Activated T-cell treated with anti-CD3 and anti-CD28 coated beads, Interleukin-2, amount 50 U/mL, for 72 hours (primary cell): ENCODE measurements at regions not wholly inside any gene's neighbourhood (a gene's known extent, or its start where the extent isn't known, plus 50 kb on each side); places are given as distances from the start of the nearest gene placed in this dataset.
"Not testable (repeated sequence)": the region's sequence is repeated elsewhere in the genome, so short reads cannot be mapped to it uniquely, and the experiment has no call there.

ENCODE experiments used
- ATAC-seq, 2 donors: fragments of 150-1000 bp; cut with Tn5 transposase; replicated peaks in 1 of 2; 2 replicates each; pipeline ENCODE4 v1.10.0; 2021; ENCODE audit warnings: moderate library complexity in 2 of 2, mild to moderate bottlenecking in 1 of 2
- DNase-seq, 2 donors: peaks; one replicate each; pipeline ENCODE4 v3.0.0; 2021 to 2022; ENCODE audit warnings: mixed read lengths in 1 of 2
- H3K27ac Mint-ChIP-seq: one replicate; pipeline ENCODE4 v1.8.0; 2022; ENCODE audit warnings: mild to moderate bottlenecking, moderate library complexity, mixed read lengths
- H3K27me3 Mint-ChIP-seq: one replicate; pipeline ENCODE4 v1.8.0; 2022; ENCODE audit warnings: low read depth, mixed read lengths
- H3K36me3 Mint-ChIP-seq, 2 donors: one replicate each; pipeline ENCODE4 v1.8.0; 2022; ENCODE audit warnings: mixed read lengths in 2 of 2, mild to moderate bottlenecking in 1 of 2; ENCODE audit not compliant: insufficient read depth in 2 of 2
- H3K4me1 Mint-ChIP-seq: one replicate; pipeline ENCODE4 v1.8.0; 2022; ENCODE audit warnings: low read depth, mixed read lengths
- H3K4me3 Mint-ChIP-seq, 2 donors: one replicate each; pipeline ENCODE4 v1.8.0; 2022; ENCODE audit warnings: mild to moderate bottlenecking in 2 of 2, mixed read lengths in 2 of 2, moderate library complexity in 2 of 2
- H3K9me3 Mint-ChIP-seq, 2 donors: one replicate each; pipeline ENCODE4 v1.8.0; 2022; ENCODE audit warnings: mixed read lengths in 2 of 2

DNA sequence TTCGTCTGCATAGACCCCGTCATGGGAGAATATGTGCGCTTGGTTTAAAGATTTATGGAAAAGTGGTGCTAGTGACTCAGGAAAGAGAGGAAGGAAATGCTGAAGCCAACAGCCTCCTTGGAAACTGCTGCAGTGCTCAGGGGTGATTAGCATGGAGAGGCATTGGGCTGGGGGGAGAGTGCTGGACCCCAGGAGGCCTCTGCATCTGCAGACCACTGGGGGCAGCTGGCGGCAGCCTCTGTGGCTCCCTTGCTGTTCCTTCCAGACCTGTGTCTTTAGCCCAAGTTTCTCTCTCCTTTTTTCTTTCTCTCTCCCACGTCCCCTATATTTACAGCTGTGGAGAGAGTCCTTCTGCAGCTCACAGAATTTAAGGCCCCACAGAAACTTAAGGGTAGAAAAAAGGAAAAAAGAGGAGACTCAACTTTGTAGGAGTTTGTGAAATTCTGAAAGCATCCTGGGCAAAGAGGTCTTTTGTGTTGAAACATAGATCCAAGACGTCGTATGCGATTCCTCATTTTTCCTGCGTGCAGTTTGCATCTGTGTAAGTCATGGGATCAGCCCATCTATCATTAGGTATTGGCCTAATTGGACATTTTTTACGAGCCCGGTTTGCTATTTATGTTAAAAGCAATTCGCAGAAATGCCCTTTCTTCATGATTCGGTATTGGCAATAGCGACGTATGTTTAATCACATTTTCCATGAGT, 116.2 kb upstream of the ZNF536 start:
- Mint-ChIP-seq H3K9me3 (no peaks in the 10 kb centered on the region), H3K4me3 (no peak overlapping the region), H3K27me3 (peaks cover 48% of the 10 kb centered on the region), H3K27ac (no peak overlapping the region), H3K4me1 (no peaks in the 10 kb centered on the region), H3K36me3 (no peaks in the 10 kb centered on the region)
- no peak for ATAC-seq
- DNase-seq, result no peak

DNA sequence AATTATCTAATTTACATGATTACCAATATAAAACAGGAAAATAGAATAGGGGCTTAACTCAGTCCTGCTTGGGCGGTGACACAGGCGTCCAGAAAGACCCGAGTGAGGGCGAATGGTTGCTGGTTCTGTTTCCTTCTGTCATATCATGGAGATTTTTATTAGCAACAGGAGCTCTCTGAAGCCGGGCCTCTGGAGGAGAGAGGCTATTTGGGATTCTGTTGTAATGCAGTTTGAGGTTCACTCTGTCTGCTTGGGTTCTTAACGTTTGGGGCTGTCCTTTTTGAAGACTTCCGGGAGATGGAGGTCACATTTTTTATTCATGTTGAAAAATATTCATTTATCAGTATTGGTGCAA, 115.7 kb upstream of the ZNF536 start:
- Mint-ChIP-seq H3K4me1 (no peaks in the 10 kb centered on the region), H3K9me3 (no peaks in the 10 kb centered on the region), H3K27ac (no peak overlapping the region), H3K27me3 (peaks cover 44% of the 10 kb centered on the region), H3K36me3 (no peaks in the 10 kb centered on the region), H3K4me3 (no peak overlapping the region)
- DNase-seq (no peak), ATAC-seq (no peak)

DNA sequence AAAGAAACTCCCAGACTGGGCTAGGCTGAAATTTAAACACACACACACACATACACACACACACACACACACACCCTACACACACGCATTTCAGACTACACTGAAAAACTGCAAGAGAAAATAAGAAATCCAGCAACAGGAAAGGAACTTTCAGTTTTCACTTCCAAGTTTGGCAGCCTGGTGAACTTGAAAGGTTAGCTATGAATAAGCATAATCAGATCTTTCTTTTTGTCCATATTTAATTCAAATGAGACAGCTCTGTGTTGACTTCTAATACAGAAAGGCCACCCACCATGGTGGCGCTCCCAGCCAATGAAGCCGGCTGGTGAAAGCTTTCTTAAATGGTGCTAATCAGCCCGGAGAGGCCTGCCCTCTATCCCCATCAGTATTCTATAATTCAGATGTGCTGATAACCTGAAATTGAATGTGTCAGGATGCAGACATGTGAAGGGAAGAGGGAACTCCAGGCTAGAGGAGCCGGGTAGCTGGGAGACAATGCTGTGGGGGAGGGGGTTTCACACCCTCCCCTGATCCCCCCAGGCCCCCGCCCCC, 108.3 kb upstream of the ZNF536 start:
- ATAC-seq, result no peak
- Mint-ChIP-seq H3K27ac (no peak overlapping the region), H3K36me3 (no peaks in the 10 kb centered on the region), H3K27me3 (peaks cover 17% of the 10 kb centered on the region), H3K9me3 (no peaks in the 10 kb centered on the region), H3K4me1 (no peaks in the 10 kb centered on the region), H3K4me3 (no peak overlapping the region)
- DNase-seq, result no peak

DNA sequence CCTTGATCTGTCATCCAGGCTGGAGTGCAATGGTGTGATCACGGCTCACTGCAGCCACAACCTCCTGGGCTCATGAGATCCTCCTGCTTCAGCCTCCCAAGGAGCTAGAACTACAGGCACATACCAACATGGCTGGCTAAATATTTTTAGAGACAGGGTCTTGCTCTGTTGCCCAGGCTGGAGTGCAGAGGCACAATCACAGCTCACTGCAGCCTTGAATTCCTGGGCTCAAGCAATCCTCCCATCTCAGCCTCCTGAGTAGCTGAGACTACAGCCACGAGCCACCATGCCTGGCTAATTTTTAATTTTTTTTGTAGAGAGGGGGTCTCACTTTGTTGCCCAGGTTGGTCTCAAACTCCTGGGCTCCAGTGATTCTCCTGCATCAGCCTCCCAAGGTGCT, 106.3 kb upstream of the ZNF536 start:
- H3K9me3 Mint-ChIP-seq, H3K36me3 Mint-ChIP-seq, DNase-seq, ATAC-seq, H3K4me3 Mint-ChIP-seq, H3K4me1 Mint-ChIP-seq, H3K27ac Mint-ChIP-seq: not testable (repeated sequence)
- peaks cover 17% of the 10 kb centered on the region for H3K27me3 Mint-ChIP-seq

DNA sequence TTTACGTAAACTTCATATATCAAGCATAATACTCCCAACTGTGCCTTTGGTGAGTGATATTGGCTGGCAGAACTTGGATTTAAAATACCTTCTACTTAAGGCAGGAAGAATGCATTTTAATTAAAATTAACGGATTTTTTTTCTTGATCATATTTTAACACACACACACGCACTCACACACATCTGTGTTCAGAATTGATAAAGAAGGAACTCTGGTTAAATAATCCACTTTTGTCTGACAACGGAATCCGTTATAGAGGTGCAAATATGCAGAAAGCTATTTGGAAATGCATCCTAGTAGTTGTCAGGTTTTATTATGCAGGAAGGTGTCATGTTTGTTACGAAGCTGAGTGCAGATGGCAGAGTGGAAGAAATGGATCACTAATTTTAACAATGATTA, 105.5 kb upstream of the ZNF536 start:
- DNase-seq, result no peak

DNA sequence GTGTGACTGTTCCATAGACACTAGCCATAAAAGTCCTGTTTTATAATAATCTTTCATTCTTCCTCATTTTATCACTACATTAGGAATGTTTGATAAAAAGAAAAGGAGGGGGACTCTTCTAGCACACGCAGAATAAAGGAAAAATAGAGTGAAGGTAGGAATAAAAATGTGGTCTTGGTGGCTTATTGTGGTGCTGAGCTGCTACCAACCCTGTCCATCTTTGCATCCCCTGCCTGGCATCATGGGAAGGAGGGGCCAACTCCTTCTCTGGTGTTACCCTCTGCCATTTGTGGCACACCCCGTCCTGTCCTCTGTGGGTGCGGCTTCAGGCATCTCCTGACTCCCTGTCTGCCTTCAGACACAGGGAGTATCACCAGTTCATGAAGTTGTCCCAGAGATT, 104.9 kb upstream of the ZNF536 start:
- no peak for DNase-seq
- Mint-ChIP-seq H3K27ac (no peak overlapping the region), H3K4me3 (no peak overlapping the region), H3K36me3 (no peaks in the 10 kb centered on the region), H3K9me3 (no peaks in the 10 kb centered on the region), H3K27me3 (peaks cover 17% of the 10 kb centered on the region), H3K4me1 (no peaks in the 10 kb centered on the region)
- no peak for ATAC-seq

More for the DNA sequence above, 105.5 kb upstream of the ZNF536 start:
- no peaks in the 10 kb centered on the region for H3K9me3 Mint-ChIP-seq
- H3K36me3 Mint-ChIP-seq, result no peaks in the 10 kb centered on the region
- peaks cover 17% of the 10 kb centered on the region for H3K27me3 Mint-ChIP-seq
- no peak for ATAC-seq
- H3K4me1 Mint-ChIP-seq, result no peaks in the 10 kb centered on the region
- H3K4me3 Mint-ChIP-seq, result no peak overlapping the region
- H3K27ac Mint-ChIP-seq, result no peak overlapping the region

DNA sequence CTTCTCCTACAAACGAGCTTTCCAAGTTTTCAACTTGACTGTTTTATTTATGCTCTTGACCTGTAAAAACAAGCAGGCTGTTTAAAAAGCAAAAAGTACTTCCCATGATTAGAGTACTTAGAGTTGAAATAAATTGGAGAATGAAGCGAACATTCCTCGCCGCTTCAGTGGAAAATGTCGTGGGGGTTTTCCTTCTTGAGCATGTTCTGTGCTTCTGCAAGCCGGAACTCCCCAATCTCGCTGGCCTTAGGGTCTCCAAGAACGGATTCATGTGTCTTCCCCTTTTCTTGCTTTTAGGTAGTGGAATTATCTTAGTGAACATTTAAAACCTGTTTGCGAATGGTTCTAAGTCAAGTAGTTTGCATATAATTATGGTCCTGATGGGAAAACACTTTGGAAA, 103.6 kb upstream of the ZNF536 start:
- H3K4me3 Mint-ChIP-seq, result no peak overlapping the region
- no peaks in the 10 kb centered on the region for H3K4me1 Mint-ChIP-seq
- H3K27ac Mint-ChIP-seq, result no peak overlapping the region
- H3K9me3 Mint-ChIP-seq, result peaks cover 4 to 6% of the 10 kb centered on the region in 2 donors
- ATAC-seq (no peak), DNase-seq (no peak)
- peaks cover 17% of the 10 kb centered on the region for H3K27me3 Mint-ChIP-seq
- H3K36me3 Mint-ChIP-seq, result no peaks in the 10 kb centered on the region

DNA sequence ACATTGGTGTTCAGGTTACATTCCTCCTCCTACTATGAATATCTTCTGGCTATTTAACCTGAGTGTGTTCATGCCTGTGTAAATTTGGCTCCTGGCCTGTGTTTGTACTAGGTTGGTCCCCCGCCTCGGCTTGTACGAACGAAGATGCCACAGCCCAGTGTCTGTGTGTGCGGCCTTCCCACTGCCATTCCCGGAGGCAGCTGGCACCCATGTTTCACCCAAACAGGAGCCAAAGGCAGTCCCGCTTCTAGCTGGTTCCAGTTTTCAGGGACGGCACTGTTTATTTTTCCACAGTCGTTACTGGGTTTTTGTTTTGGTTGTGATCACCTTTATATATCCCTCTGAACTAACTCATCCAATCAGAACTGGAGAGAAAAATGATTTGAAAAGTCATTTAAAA, 102.5 kb upstream of the ZNF536 start:
- peaks cover 17% of the 10 kb centered on the region for H3K27me3 Mint-ChIP-seq
- DNase-seq, result no peak
- no peak for ATAC-seq
- H3K9me3 Mint-ChIP-seq, result peaks cover 4 to 6% of the 10 kb centered on the region in 2 donors
- H3K36me3 Mint-ChIP-seq, result no peaks in the 10 kb centered on the region
- no peak overlapping the region for H3K27ac Mint-ChIP-seq
- no peak overlapping the region for H3K4me3 Mint-ChIP-seq
- H3K4me1 Mint-ChIP-seq, result no peaks in the 10 kb centered on the region

DNA sequence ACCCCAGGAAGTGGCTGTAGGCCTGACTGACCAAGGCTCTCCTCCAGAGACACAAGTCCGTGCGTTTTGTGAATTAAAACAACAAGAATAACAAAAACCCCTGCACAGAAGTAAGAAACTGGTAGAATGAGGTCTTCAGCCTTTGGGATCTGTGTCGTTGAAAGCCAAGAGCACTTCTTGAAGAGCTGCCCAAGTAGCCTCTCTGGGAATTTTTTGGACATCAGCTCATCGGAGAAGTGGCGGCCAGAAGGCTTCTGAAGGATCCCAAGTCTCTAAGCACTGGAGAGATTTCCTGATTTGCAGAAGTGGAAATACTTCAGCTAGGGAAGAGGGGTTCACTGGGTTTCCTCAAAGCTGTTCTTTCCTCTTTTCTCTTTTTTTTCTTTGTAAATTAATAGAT, 100.4 kb upstream of the ZNF536 start:
- H3K4me1 Mint-ChIP-seq, result no peaks in the 10 kb centered on the region
- DNase-seq (no peak), ATAC-seq (no peak)
- H3K27ac Mint-ChIP-seq, result no peak overlapping the region
- H3K27me3 Mint-ChIP-seq, result peaks cover 3% of the 10 kb centered on the region
- no peaks in the 10 kb centered on the region for H3K36me3 Mint-ChIP-seq
- peaks cover 4 to 6% of the 10 kb centered on the region in 2 donors for H3K9me3 Mint-ChIP-seq
- H3K4me3 Mint-ChIP-seq, result no peak overlapping the region

DNA sequence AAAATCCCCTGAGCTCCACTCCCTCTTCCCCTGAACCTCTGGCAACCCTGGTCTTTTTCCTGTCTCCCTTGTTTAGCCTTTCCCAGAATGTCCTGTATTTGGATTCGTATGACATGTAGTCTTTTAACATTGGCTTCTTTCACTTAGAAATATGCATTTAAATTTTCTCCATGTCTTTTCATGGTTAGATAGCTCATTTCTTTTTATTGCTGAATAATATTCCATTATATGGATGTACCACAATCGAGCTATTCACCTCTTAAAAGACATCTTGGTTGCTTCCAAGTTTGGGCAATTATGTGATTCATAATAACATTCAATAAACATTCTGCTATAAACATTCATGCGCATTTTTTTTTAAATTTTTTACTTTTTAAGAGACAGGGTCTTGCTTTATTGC, 99.6 kb upstream of the ZNF536 start:
- Mint-ChIP-seq H3K27me3 (no peaks in the 10 kb centered on the region), H3K4me3 (no peak overlapping the region), H3K36me3 (no peaks in the 10 kb centered on the region), H3K4me1 (no peaks in the 10 kb centered on the region), H3K27ac (no peak overlapping the region), H3K9me3 (peaks cover 4 to 6% of the 10 kb centered on the region in 2 donors)
- ATAC-seq, result no peak
- DNase-seq, result no peak

DNA sequence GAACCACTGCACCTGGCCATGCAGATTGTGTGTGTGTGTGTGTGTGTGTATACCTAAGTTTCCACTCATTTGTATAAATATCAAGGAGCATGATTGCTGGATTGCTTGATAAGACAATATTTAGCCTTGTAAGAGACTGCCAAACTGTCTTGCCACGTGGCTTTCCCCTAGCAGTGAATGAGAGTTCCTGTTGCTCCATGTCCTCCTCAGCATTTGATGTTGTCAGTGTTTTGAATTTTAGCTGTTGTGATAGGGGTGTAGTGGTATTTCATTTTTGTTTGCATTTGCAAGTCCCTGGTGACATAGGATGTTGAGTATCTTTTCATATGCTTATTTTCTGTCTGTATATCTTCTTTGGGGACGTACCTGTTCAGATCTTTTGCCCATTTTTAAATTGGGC, 99.0 kb upstream of the ZNF536 start:
- Mint-ChIP-seq H3K36me3 (no peaks in the 10 kb centered on the region), H3K27me3 (no peaks in the 10 kb centered on the region), H3K4me3 (no peak overlapping the region), H3K4me1 (no peaks in the 10 kb centered on the region), H3K9me3 (peaks cover 6% of the 10 kb centered on the region in 2 donors), H3K27ac (no peak overlapping the region)
- no peak for DNase-seq
- ATAC-seq, result no peak

DNA sequence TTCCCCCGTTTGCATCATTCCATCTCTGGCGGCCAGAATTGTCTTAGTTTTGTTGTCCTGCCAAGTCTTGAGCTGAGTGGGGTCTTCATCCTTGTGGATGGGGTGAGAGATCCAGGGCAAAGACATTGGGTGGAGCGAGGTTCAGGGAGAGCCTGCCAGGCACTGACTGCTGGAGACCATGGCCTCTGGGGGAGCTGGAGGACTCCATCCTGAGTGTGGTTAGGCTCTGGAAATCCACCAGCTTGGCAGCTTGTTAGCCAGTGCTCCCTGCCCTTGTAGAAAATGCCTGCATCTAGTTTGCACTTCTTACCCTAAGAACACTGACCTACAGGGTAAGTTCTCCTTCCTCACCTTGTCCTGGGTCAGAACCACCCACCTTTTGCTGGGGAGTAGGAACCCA, 97.2 kb upstream of the ZNF536 start:
- Mint-ChIP-seq H3K27me3 (no peaks in the 10 kb centered on the region), H3K4me3 (no peak overlapping the region), H3K36me3 (no peaks in the 10 kb centered on the region), H3K9me3 (peaks cover 6% of the 10 kb centered on the region in 2 donors), H3K27ac (no peak overlapping the region), H3K4me1 (no peaks in the 10 kb centered on the region)
- no peak for ATAC-seq
- DNase-seq, result no peak

DNA sequence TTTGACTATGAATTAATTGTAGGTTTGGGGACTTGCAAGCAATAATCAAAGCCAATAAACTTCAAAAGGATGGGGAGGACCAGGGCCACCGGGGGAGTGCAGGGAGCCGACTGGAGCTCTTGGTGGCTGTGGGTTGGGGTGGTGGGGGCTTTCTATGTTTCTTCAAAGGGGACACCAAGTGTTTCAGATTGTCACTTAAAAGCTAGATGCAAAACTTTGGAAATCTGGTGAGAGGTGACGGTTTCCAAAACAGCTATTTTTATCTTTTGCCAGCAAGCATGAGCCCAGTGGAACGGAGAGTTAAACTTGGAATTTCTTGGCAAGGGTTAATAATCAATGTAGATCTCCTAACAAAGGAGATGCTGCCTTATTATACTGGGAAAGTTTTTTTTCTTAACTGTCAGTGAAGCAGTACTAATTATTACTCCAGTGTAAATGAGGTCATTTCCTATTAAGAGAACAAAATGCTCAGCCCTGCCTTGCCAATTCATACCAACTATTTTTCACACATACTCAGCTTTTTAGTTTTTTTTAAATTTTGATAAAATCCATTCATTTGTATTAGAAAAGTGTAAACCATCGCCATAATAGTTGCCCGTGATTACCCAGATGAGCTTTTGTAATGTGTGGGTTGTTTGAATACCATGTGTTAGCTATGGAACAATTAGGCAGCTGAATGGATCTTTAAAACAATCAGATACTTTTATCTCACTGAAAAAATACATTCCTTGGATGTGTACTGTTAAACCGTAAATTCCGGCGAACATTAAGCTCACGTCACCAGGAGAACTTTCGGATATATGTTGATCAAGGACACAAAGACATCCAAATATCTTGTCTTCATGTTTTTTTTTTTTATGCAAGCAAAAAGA, 95.9 kb upstream of the ZNF536 start:
- Mint-ChIP-seq H3K4me1 (no peaks in the 10 kb centered on the region), H3K27me3 (no peaks in the 10 kb centered on the region), H3K4me3 (no peak overlapping the region), H3K27ac (no peak overlapping the region), H3K36me3 (no peaks in the 10 kb centered on the region), H3K9me3 (peaks cover 6% of the 10 kb centered on the region in 2 donors)
- no peak for DNase-seq
- ATAC-seq, result no peak
